ENCODE measurements at regions not wholly inside any gene's neighbourhood (a gene's known extent, or its start where the extent isn't known, plus 50 kb on each side); places are given as distances from the start of the nearest gene placed in this dataset.

- no peak for TF ChIP-seq CTCF (IDR thresholded peaks at IDR 0.05)
- no peak for TF ChIP-seq REST (IDR thresholded peaks at IDR 0.05; ENCODE audit: insufficient read depth in 1 of 2, low read depth in 2 of 2, low read length in 1 of 2)
- no peak for TF ChIP-seq TCF7L2 (IDR thresholded peaks at IDR 0.05; ENCODE audit: low read depth, low read length)
- TF ChIP-seq POLR2AphosphoS5 (IDR thresholded peaks at IDR 0.05; ENCODE audit: low read depth, low read length): no peak
- TF ChIP-seq SIN3A (IDR thresholded peaks at IDR 0.05; ENCODE audit: borderline replicate concordance, insufficient read depth, low read depth, low read length): no peak
Measured at GRCh38 chr6:144753023-144753705, 468.0 kb downstream of the UTRN start.
